ENCODE measurements at regions not wholly inside any gene's neighbourhood (a gene's known extent, or its start where the extent isn't known, plus 50 kb on each side); places are given as distances from the start of the nearest gene placed in this dataset.

DNA sequence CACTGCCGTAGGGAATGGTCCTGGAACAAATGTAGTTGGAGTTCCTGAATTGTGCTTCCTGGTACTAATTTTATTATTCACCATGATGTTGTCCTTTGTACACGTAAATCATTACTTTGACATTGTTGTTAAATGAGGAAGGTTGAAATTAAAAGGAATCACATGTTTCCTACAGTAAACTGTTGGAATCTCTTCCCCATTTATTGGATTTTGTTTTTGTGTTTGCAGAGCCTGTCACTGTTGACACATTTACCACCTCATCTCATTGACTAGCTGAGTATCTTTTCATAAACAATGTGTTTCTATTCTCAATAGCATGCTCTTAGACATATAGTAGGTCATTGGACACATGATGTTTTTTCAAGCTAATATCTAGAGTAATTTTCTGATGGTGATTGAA, 1012.5 kb downstream of the NR2F1-AS1 start:
- Histone ChIP-seq H3F3A (replicated peaks; ENCODE audit: low read depth) (no peaks in the 10 kb centered on the region), H2AFZ (no peak overlapping the region), H3K36me3 (ENCODE audit: insufficient read depth) (no peaks in the 10 kb centered on the region), H3K27ac (ENCODE audit: low read depth) (no peak overlapping the region), H3K27me3 (ENCODE audit: insufficient read depth) (no peaks in the 10 kb centered on the region), H3K4me3 (no peak overlapping the region), H3K9me2 (ENCODE audit: insufficient read depth) (no peaks in the 10 kb centered on the region), H3K79me2 (replicated peaks; ENCODE audit: insufficient read depth) (no peaks in the 10 kb centered on the region), H4K20me1 (replicated peaks; ENCODE audit: insufficient read depth) (no peaks in the 10 kb centered on the region), H3K4me2 (no peak overlapping the region), H3K4me1 (ENCODE audit: insufficient read depth) (no peaks in the 10 kb centered on the region)
- no peak for DNase-seq (ENCODE audit: low spot score)
- Mint-ChIP-seq H3K27ac (no peak overlapping the region), H3K27me3 (ENCODE audit: insufficient read depth, low read depth, poor library complexity) (no peaks in the 10 kb centered on the region), H3K4me1 (no peaks in the 10 kb centered on the region), H3K9me3 (no peaks in the 10 kb centered on the region; the same call in 2 of the 3 replicates), H3K36me3 (ENCODE audit: low read depth) (no peaks in the 10 kb centered on the region), H3K4me3 (no peak overlapping the region)
- no peak for ATAC-seq
- TF ChIP-seq EZH2 (IDR thresholded peaks at IDR 0.05; ENCODE audit: low read depth, unreplicated experiment) (no peak), ZNF331 (CRISPR knock-in tag; IDR thresholded peaks at IDR 0.05; ENCODE audit: low read depth) (no peak), JUNB (IDR thresholded peaks at IDR 0.05; ENCODE audit: unreplicated experiment) (no peak), CREB1 (CRISPR knock-in tag; IDR thresholded peaks at IDR 0.05; ENCODE audit: low read depth) (no peak), NANOG (IDR thresholded peaks at IDR 0.05; ENCODE audit: borderline replicate concordance) (no peak), STAT1 (IDR thresholded peaks at IDR 0.05; ENCODE audit: unreplicated experiment) (no peak), ZNF114 (CRISPR knock-in tag; IDR thresholded peaks at IDR 0.05) (no peak), EZH2phosphoT487 (IDR thresholded peaks at IDR 0.05; ENCODE audit: unreplicated experiment) (no peak), POLR2AphosphoS5 (IDR thresholded peaks at IDR 0.05; ENCODE audit: low read depth) (no peak)
- TF ChIP-seq, protein P1, sequence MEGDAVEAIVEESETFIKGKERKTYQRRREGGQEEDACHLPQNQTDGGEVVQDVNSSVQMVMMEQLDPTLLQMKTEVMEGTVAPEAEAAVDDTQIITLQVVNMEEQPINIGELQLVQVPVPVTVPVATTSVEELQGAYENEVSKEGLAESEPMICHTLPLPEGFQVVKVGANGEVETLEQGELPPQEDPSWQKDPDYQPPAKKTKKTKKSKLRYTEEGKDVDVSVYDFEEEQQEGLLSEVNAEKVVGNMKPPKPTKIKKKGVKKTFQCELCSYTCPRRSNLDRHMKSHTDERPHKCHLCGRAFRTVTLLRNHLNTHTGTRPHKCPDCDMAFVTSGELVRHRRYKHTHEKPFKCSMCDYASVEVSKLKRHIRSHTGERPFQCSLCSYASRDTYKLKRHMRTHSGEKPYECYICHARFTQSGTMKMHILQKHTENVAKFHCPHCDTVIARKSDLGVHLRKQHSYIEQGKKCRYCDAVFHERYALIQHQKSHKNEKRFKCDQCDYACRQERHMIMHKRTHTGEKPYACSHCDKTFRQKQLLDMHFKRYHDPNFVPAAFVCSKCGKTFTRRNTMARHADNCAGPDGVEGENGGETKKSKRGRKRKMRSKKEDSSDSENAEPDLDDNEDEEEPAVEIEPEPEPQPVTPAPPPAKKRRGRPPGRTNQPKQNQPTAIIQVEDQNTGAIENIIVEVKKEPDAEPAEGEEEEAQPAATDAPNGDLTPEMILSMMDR (conservative IDR thresholded peaks at IDR 0.05; ENCODE audit: low read depth in 2 of 2): no peak
- TF ChIP-seq, protein P2, sequence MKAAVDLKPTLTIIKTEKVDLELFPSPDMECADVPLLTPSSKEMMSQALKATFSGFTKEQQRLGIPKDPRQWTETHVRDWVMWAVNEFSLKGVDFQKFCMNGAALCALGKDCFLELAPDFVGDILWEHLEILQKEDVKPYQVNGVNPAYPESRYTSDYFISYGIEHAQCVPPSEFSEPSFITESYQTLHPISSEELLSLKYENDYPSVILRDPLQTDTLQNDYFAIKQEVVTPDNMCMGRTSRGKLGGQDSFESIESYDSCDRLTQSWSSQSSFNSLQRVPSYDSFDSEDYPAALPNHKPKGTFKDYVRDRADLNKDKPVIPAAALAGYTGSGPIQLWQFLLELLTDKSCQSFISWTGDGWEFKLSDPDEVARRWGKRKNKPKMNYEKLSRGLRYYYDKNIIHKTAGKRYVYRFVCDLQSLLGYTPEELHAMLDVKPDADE (IDR thresholded peaks at IDR 0.05): no peak
- TF ChIP-seq, protein P3, sequence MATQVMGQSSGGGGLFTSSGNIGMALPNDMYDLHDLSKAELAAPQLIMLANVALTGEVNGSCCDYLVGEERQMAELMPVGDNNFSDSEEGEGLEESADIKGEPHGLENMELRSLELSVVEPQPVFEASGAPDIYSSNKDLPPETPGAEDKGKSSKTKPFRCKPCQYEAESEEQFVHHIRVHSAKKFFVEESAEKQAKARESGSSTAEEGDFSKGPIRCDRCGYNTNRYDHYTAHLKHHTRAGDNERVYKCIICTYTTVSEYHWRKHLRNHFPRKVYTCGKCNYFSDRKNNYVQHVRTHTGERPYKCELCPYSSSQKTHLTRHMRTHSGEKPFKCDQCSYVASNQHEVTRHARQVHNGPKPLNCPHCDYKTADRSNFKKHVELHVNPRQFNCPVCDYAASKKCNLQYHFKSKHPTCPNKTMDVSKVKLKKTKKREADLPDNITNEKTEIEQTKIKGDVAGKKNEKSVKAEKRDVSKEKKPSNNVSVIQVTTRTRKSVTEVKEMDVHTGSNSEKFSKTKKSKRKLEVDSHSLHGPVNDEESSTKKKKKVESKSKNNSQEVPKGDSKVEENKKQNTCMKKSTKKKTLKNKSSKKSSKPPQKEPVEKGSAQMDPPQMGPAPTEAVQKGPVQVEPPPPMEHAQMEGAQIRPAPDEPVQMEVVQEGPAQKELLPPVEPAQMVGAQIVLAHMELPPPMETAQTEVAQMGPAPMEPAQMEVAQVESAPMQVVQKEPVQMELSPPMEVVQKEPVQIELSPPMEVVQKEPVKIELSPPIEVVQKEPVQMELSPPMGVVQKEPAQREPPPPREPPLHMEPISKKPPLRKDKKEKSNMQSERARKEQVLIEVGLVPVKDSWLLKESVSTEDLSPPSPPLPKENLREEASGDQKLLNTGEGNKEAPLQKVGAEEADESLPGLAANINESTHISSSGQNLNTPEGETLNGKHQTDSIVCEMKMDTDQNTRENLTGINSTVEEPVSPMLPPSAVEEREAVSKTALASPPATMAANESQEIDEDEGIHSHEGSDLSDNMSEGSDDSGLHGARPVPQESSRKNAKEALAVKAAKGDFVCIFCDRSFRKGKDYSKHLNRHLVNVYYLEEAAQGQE (IDR thresholded peaks at IDR 0.05; ENCODE audit: unreplicated experiment): no peak
- TF ChIP-seq, protein P4, sequence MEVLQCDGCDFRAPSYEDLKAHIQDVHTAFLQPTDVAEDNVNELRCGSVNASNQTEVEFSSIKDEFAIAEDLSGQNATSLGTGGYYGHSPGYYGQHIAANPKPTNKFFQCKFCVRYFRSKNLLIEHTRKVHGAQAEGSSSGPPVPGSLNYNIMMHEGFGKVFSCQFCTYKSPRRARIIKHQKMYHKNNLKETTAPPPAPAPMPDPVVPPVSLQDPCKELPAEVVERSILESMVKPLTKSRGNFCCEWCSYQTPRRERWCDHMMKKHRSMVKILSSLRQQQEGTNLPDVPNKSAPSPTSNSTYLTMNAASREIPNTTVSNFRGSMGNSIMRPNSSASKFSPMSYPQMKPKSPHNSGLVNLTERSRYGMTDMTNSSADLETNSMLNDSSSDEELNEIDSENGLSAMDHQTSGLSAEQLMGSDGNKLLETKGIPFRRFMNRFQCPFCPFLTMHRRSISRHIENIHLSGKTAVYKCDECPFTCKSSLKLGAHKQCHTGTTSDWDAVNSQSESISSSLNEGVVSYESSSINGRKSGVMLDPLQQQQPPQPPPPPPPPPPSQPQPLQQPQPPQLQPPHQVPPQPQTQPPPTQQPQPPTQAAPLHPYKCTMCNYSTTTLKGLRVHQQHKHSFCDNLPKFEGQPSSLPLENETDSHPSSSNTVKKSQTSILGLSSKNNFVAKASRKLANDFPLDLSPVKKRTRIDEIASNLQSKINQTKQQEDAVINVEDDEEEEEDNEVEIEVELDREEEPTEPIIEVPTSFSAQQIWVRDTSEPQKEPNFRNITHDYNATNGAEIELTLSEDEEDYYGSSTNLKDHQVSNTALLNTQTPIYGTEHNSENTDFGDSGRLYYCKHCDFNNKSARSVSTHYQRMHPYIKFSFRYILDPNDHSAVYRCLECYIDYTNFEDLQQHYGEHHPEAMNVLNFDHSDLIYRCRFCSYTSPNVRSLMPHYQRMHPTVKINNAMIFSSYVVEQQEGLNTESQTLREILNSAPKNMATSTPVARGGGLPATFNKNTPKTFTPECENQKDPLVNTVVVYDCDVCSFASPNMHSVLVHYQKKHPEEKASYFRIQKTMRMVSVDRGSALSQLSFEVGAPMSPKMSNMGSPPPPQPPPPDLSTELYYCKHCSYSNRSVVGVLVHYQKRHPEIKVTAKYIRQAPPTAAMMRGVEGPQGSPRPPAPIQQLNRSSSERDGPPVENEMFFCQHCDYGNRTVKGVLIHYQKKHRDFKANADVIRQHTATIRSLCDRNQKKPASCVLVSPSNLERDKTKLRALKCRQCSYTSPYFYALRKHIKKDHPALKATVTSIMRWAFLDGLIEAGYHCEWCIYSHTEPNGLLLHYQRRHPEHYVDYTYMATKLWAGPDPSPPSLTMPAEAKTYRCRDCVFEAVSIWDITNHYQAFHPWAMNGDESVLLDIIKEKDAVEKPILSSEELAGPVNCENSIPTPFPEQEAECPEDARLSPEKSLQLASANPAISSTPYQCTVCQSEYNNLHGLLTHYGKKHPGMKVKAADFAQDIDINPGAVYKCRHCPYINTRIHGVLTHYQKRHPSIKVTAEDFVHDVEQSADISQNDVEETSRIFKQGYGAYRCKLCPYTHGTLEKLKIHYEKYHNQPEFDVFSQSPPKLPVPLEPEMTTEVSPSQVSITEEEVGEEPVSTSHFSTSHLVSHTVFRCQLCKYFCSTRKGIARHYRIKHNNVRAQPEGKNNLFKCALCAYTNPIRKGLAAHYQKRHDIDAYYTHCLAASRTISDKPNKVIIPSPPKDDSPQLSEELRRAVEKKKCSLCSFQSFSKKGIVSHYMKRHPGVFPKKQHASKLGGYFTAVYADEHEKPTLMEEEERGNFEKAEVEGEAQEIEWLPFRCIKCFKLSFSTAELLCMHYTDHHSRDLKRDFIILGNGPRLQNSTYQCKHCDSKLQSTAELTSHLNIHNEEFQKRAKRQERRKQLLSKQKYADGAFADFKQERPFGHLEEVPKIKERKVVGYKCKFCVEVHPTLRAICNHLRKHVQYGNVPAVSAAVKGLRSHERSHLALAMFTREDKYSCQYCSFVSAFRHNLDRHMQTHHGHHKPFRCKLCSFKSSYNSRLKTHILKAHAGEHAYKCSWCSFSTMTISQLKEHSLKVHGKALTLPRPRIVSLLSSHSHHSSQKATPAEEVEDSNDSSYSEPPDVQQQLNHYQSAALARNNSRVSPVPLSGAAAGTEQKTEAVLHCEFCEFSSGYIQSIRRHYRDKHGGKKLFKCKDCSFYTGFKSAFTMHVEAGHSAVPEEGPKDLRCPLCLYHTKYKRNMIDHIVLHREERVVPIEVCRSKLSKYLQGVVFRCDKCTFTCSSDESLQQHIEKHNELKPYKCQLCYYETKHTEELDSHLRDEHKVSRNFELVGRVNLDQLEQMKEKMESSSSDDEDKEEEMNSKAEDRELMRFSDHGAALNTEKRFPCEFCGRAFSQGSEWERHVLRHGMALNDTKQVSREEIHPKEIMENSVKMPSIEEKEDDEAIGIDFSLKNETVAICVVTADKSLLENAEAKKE (CRISPR knock-in tag; IDR thresholded peaks at IDR 0.05): no peak

All from GM23338 (cell line).